ENCODE measurements at regions not wholly inside any gene's neighbourhood (a gene's known extent, or its start where the extent isn't known, plus 50 kb on each side); places are given as distances from the start of the nearest gene placed in this dataset.

- Histone ChIP-seq H4K20me1 (replicated peaks; ENCODE audit: control insufficient read depth, extremely low read depth, insufficient read depth, low read length) (no peaks in the 10 kb centered on the region), H3K4me1 (ENCODE audit: control insufficient read depth, extremely low read depth, insufficient read depth, low read length) (no peaks in the 10 kb centered on the region), H3K4me3 (replicated peaks in 1 of 3; ENCODE audit: insufficient read depth in 1 of 3, low read depth in 1 of 3, low read length in 3 of 3) (no peak overlapping the region), H3K79me2 (ENCODE audit: control insufficient read depth, insufficient read depth, low read length) (no peaks in the 10 kb centered on the region), H3K4me2 (ENCODE audit: insufficient read depth, low read length) (no peak overlapping the region), H3K9me1 (replicated peaks; ENCODE audit: control insufficient read depth, extremely low read depth, insufficient read depth, low read length) (no peaks in the 10 kb centered on the region), H3K27me3 (ENCODE audit: control insufficient read depth in 2 of 2, insufficient read depth in 2 of 2, low read length in 2 of 2) (peaks cover 2 to 3% of the 10 kb centered on the region in 2 experiments), H3K9me3 (replicated peaks; ENCODE audit: control insufficient read depth, insufficient read depth, low read length) (no peaks in the 10 kb centered on the region), H3K36me3 (ENCODE audit: control insufficient read depth in 2 of 2, extremely low read depth in 1 of 2, insufficient read depth in 2 of 2, low read length in 2 of 2) (no peaks in the 10 kb centered on the region), H3K9ac (replicated peaks; ENCODE audit: extremely low read depth, insufficient read depth, low read length) (no peak overlapping the region), H3K27ac (ENCODE audit: insufficient read depth, low read depth, low read length) (no peak overlapping the region), H2AFZ (ENCODE audit: low read depth, low read length) (no peak overlapping the region)
- intact Hi-C loops (cut with micrococcal nuclease) (loop anchor here (2.0 to 10.0 kb wide), 4 partner anchors 164 to 1526 kb away; no protein-coding TSS in a partner anchor), dilution Hi-C loops (cut with MboI; ENCODE audit: extremely low pct_ligation_motif_present, low sequenced_read_pairs) (no loop called here)
- CTCF ChIA-PET = interaction anchor here (0.7 to 1.2 kb wide), 15 partner anchors 18 to 1872 kb away, joined by 3 to 22 read pairs (median 4); no protein-coding TSS in a partner anchor
- FAIRE-seq (no peak), DNase-seq (ENCODE audit: low read depth, low spot score) (peak; percentile 31)
- BruUV-seq (replicated peaks) = no TSS peak
- POLR2A ChIA-PET = no interaction called here
- TF ChIP-seq POLR2AphosphoS5 (IDR thresholded peaks at IDR 0.05; ENCODE audit: insufficient read depth, low read depth, low read length) (no peak), FOS (IDR thresholded peaks at IDR 0.05; ENCODE audit: borderline replicate concordance, insufficient read depth, low read length) (no peak), MAX (IDR thresholded peaks at IDR 0.05; ENCODE audit: insufficient read depth, insufficient read length) (no peak), CTCF (IDR thresholded peaks at IDR 0.05; ENCODE audit: extremely low read depth in 1 of 2, insufficient read depth in 1 of 2, low read depth in 1 of 2, low read length in 2 of 2) (peak; percentile 10 to 48)
Observed at GRCh38 chr12:24728366-24728765, 220.5 kb downstream of the BCAT1 start.

- Histone ChIP-seq H3K4me2 (ENCODE audit: insufficient read depth, low read length) (no peak overlapping the region), H2AFZ (ENCODE audit: low read depth, low read length) (no peak overlapping the region), H4K20me1 (replicated peaks; ENCODE audit: control insufficient read depth, extremely low read depth, insufficient read depth, low read length) (no peaks in the 10 kb centered on the region), H3K9me1 (replicated peaks; ENCODE audit: control insufficient read depth, extremely low read depth, insufficient read depth, low read length) (no peaks in the 10 kb centered on the region), H3K79me2 (ENCODE audit: control insufficient read depth, insufficient read depth, low read length) (no peaks in the 10 kb centered on the region), H3K27ac (ENCODE audit: insufficient read depth, low read depth, low read length) (no peak overlapping the region), H3K36me3 (ENCODE audit: control insufficient read depth in 2 of 2, extremely low read depth in 1 of 2, insufficient read depth in 2 of 2, low read length in 2 of 2) (no peaks in the 10 kb centered on the region), H3K4me3 (replicated peaks in 1 of 3; ENCODE audit: insufficient read depth in 1 of 3, low read depth in 1 of 3, low read length in 3 of 3) (no peak overlapping the region), H3K9ac (replicated peaks; ENCODE audit: extremely low read depth, insufficient read depth, low read length) (no peak overlapping the region), H3K27me3 (ENCODE audit: control insufficient read depth in 2 of 2, insufficient read depth in 2 of 2, low read length in 2 of 2) (peaks cover 0 to 2% of the 10 kb centered on the region in 2 experiments), H3K4me1 (ENCODE audit: control insufficient read depth, extremely low read depth, insufficient read depth, low read length) (no peaks in the 10 kb centered on the region), H3K9me3 (replicated peaks; ENCODE audit: control insufficient read depth, insufficient read depth, low read length) (no peaks in the 10 kb centered on the region)
- FAIRE-seq = no peak
- ChIA-PET POLR2A (no interaction called here), CTCF (no interaction called here)
- TF ChIP-seq EZH2 (IDR thresholded peaks at IDR 0.05; ENCODE audit: borderline replicate concordance, low read depth, low read length, severe bottlenecking) (no peak), POLR2A (IDR thresholded peaks at IDR 0.05; ENCODE audit: low read depth, low read length) (no peak), CTCF (IDR thresholded peaks at IDR 0.05; ENCODE audit: extremely low read depth in 1 of 2, insufficient read depth in 1 of 2, low read depth in 1 of 2, low read length in 2 of 2) (no peak), POLR2AphosphoS5 (IDR thresholded peaks at IDR 0.05; ENCODE audit: insufficient read depth, low read depth, low read length) (no peak), FOS (IDR thresholded peaks at IDR 0.05; ENCODE audit: borderline replicate concordance, insufficient read depth, low read length) (no peak), JUN (IDR thresholded peaks at IDR 0.05; ENCODE audit: borderline replicate concordance, insufficient read depth, insufficient read length, low read depth) (no peak), MAX (IDR thresholded peaks at IDR 0.05; ENCODE audit: insufficient read depth, insufficient read length) (no peak), GATA2 (IDR thresholded peaks at IDR 0.05; ENCODE audit: insufficient read depth, insufficient read length, low read depth, low read length) (no peak), MYC (IDR thresholded peaks at IDR 0.05; ENCODE audit: low read depth, low read length) (no peak)
- dilution Hi-C loops (cut with MboI; ENCODE audit: extremely low pct_ligation_motif_present, low sequenced_read_pairs) = no loop called here
- no peak for DNase-seq (ENCODE audit: low read depth, low spot score)
- intact Hi-C loops (cut with micrococcal nuclease) = loop anchor here (5.0 to 10.0 kb wide), 3 partner anchors 161 to 1523 kb away; no protein-coding TSS in a partner anchor
- no TSS peak for BruUV-seq (replicated peaks)
Observed at GRCh38 chr12:24725616-24726015, 223.3 kb downstream of the BCAT1 start.
